HUES64 (cell line): ENCODE measurements at regions not wholly inside any gene's neighbourhood (a gene's known extent, or its start where the extent isn't known, plus 50 kb on each side); places are given as distances from the start of the nearest gene placed in this dataset.

Source experiments
- H3K27ac ChIP-seq: 2 replicates; pipeline ENCODE4 v1.7.0; 2013; ENCODE audit warnings: low read depth, low read length, inconsistent platforms
- H3K27me3 ChIP-seq: 2 replicates; pipeline ENCODE4 v1.6.1; 2013; ENCODE audit warnings: mild to moderate bottlenecking, low read length; ENCODE audit not compliant: insufficient read depth
- H3K36me3 ChIP-seq: 2 replicates; pipeline ENCODE4 v1.6.1; 2013; ENCODE audit warnings: mild to moderate bottlenecking, low read length; ENCODE audit not compliant: insufficient read depth
- H3K4me1 ChIP-seq: 2 replicates; pipeline ENCODE4 v1.6.1; 2013; ENCODE audit warnings: mild to moderate bottlenecking, low read length, moderate library complexity; ENCODE audit not compliant: insufficient read depth
- H3K4me3 ChIP-seq: 2 replicates; pipeline ENCODE4 v1.5.1; 2013; ENCODE audit warnings: mild to moderate bottlenecking, low read length, moderate library complexity
- H3K9ac ChIP-seq: 2 replicates; pipeline ENCODE4 v1.6.1; 2013; ENCODE audit warnings: mild to moderate bottlenecking, low read depth, low read length
- H3K9me3 ChIP-seq: 2 replicates; pipeline ENCODE4 v1.6.1; 2013; ENCODE audit warnings: low read depth, low read length; ENCODE audit not compliant: insufficient read depth
- WGBS: fragments of 150-250, 120-280 bp; methylation state at CpG from one replicate; pipeline ENCODE4 v1.1.7; 2013; ENCODE audit warnings: missing lambda C conversion rate; 5-methylcytosine and 5-hydroxymethylcytosine counted together

- Histone ChIP-seq H3K27ac (no peak overlapping the region), H3K36me3 (no peaks in the 10 kb centered on the region), H3K9ac (no peak overlapping the region), H3K4me3 (no peak overlapping the region), H3K9me3 (no peaks in the 10 kb centered on the region), H3K27me3 (no peaks in the 10 kb centered on the region), H3K4me1 (peaks cover 38% of the 10 kb centered on the region)
- WGBS = no CpG with 5 or more reads among the region's 1 CpG
These were observed 254.5 kb upstream of the CAND1 start for GRCh38 chr12:67014642-67015041.

DNA sequence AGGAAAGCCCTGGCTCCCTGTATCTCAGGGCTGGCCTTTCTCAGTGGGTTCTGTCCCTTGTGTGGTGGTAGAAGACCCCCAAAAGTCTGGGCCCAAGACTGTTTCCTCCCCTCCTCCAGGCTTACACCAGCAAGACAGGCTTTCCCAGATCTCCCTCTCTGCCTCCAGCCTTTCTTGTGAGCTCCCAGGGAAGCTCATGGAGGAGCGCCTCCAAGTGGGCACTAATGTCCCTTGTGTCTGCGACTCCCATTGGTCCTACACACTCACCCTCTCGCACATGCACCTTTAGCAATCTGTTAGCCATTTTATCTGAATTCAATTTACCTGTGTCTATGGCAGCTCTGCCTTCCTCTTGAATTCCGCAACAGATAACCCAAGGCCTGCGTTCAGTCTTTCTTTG is 251.1 kb upstream of the CAND1 start:
- H3K9me3 ChIP-seq = no peaks in the 10 kb centered on the region
- no peaks in the 10 kb centered on the region for H3K27me3 ChIP-seq
- H3K27ac ChIP-seq = no peak overlapping the region
- H3K9ac ChIP-seq = no peak overlapping the region
- H3K4me3 ChIP-seq = no peak overlapping the region
- H3K4me1 ChIP-seq = peaks cover 38% of the 10 kb centered on the region
- 89% methylated on average over 5 of the region's 5 CpGs for WGBS
- no peaks in the 10 kb centered on the region for H3K36me3 ChIP-seq

DNA sequence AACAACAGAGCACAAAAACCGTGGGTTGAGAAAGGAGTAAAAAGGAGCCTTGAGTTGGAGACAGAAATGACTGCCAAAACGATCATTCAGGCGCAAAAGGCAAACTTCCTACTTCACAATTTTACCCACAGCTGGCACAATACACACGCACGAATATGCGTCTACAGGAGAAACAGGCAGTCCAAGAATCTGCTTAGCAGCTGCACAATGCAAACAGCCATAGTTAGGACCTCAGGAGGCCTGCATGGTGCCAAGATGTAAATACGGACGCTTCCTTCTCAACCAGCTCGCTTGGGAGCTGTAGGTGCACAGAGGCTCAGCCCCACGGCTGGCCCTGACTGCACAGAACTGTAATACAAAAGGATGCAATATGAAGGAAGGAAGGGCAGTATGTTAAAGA is 250.1 kb upstream of the CAND1 start:
- Histone ChIP-seq H3K9ac (no peak overlapping the region), H3K27me3 (no peaks in the 10 kb centered on the region), H3K27ac (no peak overlapping the region), H3K9me3 (no peaks in the 10 kb centered on the region), H3K4me1 (peaks cover 33% of the 10 kb centered on the region), H3K36me3 (no peaks in the 10 kb centered on the region), H3K4me3 (no peak overlapping the region)
- WGBS = 66% methylated on average over 10 of the region's 10 CpGs

GRCh38 chr12:67025543-67026114 is 243.5 kb upstream of the CAND1 start:
- no peak overlapping the region for H3K9ac ChIP-seq
- H3K9me3 ChIP-seq = no peaks in the 10 kb centered on the region
- peaks cover 6% of the 10 kb centered on the region; the same call in 1 of the 2 replicates for H3K4me1 ChIP-seq
- no peaks in the 10 kb centered on the region for H3K36me3 ChIP-seq
- H3K4me3 ChIP-seq = no peak overlapping the region
- no peaks in the 10 kb centered on the region for H3K27me3 ChIP-seq
- H3K27ac ChIP-seq = no peak overlapping the region
- 32% methylated on average over 3 of the region's 7 CpGs for WGBS

GRCh38 chr12:67026487-67027246 is 242.5 kb upstream of the CAND1 start:
- no peaks in the 10 kb centered on the region for H3K36me3 ChIP-seq
- no peak overlapping the region for H3K4me3 ChIP-seq
- no peak overlapping the region for H3K9ac ChIP-seq
- H3K27me3 ChIP-seq = no peaks in the 10 kb centered on the region
- H3K27ac ChIP-seq = no peak overlapping the region
- H3K9me3 ChIP-seq = no peaks in the 10 kb centered on the region
- 85% methylated on average over 5 of the region's 5 CpGs for WGBS
- peaks cover 6% of the 10 kb centered on the region; the same call in 1 of the 2 replicates for H3K4me1 ChIP-seq

DNA sequence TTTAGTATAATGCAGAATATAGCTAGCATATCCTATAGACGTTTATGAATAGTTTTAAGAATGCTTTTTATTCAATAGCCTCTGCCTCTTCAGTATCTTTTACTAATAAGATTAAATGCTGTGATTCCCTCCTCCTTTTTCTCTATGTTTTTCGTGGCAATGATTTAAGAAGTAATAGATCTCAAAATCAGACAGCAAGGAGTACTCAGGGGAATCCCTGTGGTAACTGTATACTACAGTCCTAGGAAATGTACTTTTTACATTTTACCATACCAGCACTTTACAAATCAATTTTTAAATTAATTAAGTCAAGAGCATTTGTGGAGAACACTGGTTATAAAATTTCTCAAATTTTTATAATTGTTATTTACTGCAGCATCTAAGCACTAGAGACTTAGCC is 240.6 kb upstream of the CAND1 start:
- H3K27me3 ChIP-seq = no peaks in the 10 kb centered on the region
- H3K9me3 ChIP-seq = no peaks in the 10 kb centered on the region
- no peak overlapping the region for H3K27ac ChIP-seq
- no peak overlapping the region for H3K9ac ChIP-seq
- peaks cover 6% of the 10 kb centered on the region; the same call in 1 of the 2 replicates for H3K4me1 ChIP-seq
- H3K36me3 ChIP-seq = no peaks in the 10 kb centered on the region
- no peak overlapping the region for H3K4me3 ChIP-seq
- WGBS = 100% methylated on average over 1 of the region's 2 CpGs

DNA sequence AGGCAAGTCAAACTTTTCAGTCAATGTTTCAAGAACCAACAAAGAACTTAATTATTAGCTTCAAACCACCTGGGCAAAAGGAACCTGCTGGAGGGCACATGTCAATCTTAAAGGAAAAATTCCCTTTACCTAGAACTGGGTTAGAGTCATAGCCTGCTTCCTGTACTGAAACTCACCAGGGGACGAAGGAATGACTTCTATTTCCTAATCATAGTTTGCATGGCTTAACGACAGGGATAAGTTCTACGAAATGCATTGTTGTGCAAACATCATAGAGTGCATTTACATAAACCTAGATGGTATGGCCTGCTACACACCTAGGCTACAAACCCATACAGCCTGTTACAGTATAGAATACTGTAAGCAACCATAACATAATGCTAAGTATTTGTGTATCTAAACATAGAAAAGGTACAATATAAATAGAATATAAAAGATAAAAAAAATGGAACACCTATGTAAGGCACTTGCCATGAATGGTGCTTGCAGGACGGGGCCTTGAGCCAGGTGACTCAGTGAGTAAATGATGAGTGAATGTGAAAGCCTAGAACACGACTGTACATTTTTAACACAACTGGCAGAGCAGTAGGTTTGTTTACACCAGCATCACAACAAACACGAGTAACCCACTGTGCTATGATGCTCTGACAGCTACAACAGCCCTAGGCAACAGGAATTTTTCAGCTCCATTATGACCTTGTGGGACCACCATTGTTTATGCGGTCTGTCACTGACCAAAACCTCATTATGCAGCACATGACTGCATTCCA is 234.9 kb upstream of the CAND1 start:
- peaks cover 11% of the 10 kb centered on the region; the same call in 1 of the 2 replicates for H3K27me3 ChIP-seq
- no peaks in the 10 kb centered on the region for H3K9me3 ChIP-seq
- H3K4me3 ChIP-seq = no peak overlapping the region
- H3K4me1 ChIP-seq = peaks cover 34% of the 10 kb centered on the region
- no peak overlapping the region for H3K9ac ChIP-seq
- H3K36me3 ChIP-seq = no peaks in the 10 kb centered on the region
- 54% methylated on average over 7 of the region's 7 CpGs for WGBS
- H3K27ac ChIP-seq = no peak overlapping the region

DNA sequence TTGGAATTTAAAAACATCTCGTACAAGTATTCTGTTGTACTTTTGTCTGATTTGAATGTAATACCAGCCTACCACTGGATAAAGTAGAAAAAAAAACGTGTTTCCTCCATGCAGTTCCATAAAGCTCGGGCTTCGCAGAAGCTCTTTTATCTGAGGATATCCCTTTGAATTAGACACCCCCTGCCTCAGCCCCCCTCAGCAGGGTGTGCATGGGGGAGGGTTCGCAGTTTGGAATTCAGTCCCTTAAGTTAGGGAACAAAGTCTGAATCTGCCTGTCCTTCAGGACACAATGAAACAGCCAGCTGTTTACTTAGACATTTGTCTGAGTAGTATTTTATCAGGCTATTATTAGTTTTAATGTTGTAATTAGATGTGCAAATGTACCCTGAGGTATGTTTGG is 234.0 kb upstream of the CAND1 start:
- Histone ChIP-seq H3K9ac (no peak overlapping the region), H3K9me3 (no peaks in the 10 kb centered on the region), H3K27me3 (peaks cover 11% of the 10 kb centered on the region; the same call in 1 of the 2 replicates), H3K4me1 (peaks cover 39% of the 10 kb centered on the region), H3K4me3 (no peak overlapping the region), H3K27ac (no peak overlapping the region), H3K36me3 (no peaks in the 10 kb centered on the region)
- 26% methylated on average over 5 of the region's 5 CpGs for WGBS

GRCh38 chr12:67038486-67038885 is 230.7 kb upstream of the CAND1 start:
- peaks cover 54% of the 10 kb centered on the region for H3K4me1 ChIP-seq
- H3K36me3 ChIP-seq = no peaks in the 10 kb centered on the region
- no peak overlapping the region for H3K27ac ChIP-seq
- H3K9me3 ChIP-seq = no peaks in the 10 kb centered on the region
- H3K9ac ChIP-seq = no peak overlapping the region
- no peak overlapping the region for H3K4me3 ChIP-seq
- WGBS = 96% methylated on average over 1 of the region's 2 CpGs
- peaks cover 11% of the 10 kb centered on the region; the same call in 1 of the 2 replicates for H3K27me3 ChIP-seq

DNA sequence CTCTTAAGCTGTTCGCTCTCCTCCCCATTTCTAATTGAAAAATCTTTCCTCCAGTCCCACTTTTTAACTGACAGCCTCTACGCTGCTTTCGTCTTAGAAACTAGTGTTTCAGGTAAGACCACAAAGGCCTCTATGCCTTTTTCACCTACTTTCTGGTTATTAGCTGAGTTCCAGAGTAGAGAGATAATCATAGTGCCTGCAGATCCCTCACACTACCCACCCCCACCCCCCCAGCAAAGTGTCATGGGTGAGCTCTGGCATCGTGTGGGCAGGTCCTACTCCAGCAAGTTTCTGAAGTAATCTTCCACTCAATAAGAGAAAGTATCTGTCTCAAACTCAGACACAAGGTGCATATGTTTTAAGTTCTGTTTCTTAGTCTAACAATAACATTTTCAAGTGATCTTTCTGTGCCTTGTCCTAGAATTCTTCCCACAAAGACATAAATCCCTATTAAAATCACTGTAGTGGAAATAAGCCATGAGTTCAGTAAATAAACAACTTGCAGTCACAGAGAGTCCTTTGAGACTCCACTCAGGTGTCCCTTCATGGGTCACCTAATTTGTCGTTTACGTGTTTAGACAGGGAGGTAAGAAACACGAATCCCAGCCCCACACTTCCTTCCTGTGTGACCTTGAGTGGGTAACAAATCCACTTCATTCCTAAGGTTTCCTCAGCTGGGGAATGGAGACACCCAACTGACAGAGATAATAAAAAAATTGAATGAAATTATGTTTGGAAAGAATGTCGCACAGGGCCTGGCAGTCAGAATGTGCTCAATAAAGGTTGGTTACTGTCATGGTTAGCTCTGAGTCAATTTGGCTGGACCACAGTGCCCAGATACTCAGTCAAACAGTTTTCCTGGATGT is 228.9 kb upstream of the CAND1 start:
- Histone ChIP-seq H3K27ac (no peak overlapping the region), H3K9me3 (no peaks in the 10 kb centered on the region), H3K9ac (no peak overlapping the region), H3K36me3 (no peaks in the 10 kb centered on the region), H3K27me3 (0 out of 2 replicates have a peak, but pooled peaks cover 3% of the 10 kb centered on the region), H3K4me1 (peaks cover 55% of the 10 kb centered on the region), H3K4me3 (no peak overlapping the region)
- WGBS = 76% methylated on average over 8 of the region's 8 CpGs

GRCh38 chr12:67040861-67041137 is 228.4 kb upstream of the CAND1 start:
- no peak overlapping the region for H3K27ac ChIP-seq
- H3K4me3 ChIP-seq = no peak overlapping the region
- peaks cover 55% of the 10 kb centered on the region for H3K4me1 ChIP-seq
- H3K9ac ChIP-seq = no peak overlapping the region
- no peaks in the 10 kb centered on the region for H3K36me3 ChIP-seq
- 0 out of 2 replicates have a peak, but pooled peaks cover 3% of the 10 kb centered on the region for H3K27me3 ChIP-seq
- H3K9me3 ChIP-seq = no peaks in the 10 kb centered on the region
